ENCODE measurements at regions not wholly inside any gene's neighbourhood (a gene's known extent, or its start where the extent isn't known, plus 50 kb on each side); places are given as distances from the start of the nearest gene placed in this dataset.

DNA sequence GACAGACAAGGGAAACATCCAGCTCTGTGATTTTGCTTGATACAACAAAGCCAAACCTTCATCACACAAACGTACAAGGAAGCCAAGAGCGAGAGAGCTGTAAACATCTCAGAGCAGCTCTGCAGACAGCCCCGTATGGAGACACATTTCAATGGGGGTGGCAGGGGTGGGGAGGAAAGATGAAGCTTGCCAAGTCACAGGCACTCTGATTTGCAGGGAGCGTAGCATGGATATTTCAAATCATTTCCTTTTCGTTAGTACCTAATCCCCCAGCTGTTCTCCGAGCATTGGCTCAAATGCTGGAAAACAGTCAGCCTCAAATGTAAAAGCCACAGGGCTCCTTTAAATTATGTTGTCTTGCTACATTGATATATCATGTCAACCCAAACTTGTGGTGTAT lies 458.9 kb upstream of the CADM1 start:
- Histone ChIP-seq H3K36me3 (no peaks in the 10 kb centered on the region), H3K27me3 (peaks cover 9 to 19% (median 18%) of the 10 kb centered on the region in 3 donors), H3K4me1 (no peaks in the 10 kb centered on the region), H3K4me3 (no peak overlapping the region), H3K27ac (no peak overlapping the region), H3K9me3 (no peaks in the 10 kb centered on the region)
- DNase-seq: no peak
- TF ChIP-seq, protein P1, sequence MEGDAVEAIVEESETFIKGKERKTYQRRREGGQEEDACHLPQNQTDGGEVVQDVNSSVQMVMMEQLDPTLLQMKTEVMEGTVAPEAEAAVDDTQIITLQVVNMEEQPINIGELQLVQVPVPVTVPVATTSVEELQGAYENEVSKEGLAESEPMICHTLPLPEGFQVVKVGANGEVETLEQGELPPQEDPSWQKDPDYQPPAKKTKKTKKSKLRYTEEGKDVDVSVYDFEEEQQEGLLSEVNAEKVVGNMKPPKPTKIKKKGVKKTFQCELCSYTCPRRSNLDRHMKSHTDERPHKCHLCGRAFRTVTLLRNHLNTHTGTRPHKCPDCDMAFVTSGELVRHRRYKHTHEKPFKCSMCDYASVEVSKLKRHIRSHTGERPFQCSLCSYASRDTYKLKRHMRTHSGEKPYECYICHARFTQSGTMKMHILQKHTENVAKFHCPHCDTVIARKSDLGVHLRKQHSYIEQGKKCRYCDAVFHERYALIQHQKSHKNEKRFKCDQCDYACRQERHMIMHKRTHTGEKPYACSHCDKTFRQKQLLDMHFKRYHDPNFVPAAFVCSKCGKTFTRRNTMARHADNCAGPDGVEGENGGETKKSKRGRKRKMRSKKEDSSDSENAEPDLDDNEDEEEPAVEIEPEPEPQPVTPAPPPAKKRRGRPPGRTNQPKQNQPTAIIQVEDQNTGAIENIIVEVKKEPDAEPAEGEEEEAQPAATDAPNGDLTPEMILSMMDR (IDR thresholded peaks at IDR 0.05 in 4 of 5, conservative IDR thresholded peaks at IDR 0.05 in 1 of 5): no peak
- no peak for TF ChIP-seq POLR2A (IDR thresholded peaks at IDR 0.05)
- intact Hi-C loops (cut with DNase I; ENCODE audit: low total_unique reads): no loop called here
- in situ Hi-C loops (cut with MboI; ENCODE audit: low sequenced_read_pairs in 4 of 4): no loop called here
- no peak for ATAC-seq

DNA sequence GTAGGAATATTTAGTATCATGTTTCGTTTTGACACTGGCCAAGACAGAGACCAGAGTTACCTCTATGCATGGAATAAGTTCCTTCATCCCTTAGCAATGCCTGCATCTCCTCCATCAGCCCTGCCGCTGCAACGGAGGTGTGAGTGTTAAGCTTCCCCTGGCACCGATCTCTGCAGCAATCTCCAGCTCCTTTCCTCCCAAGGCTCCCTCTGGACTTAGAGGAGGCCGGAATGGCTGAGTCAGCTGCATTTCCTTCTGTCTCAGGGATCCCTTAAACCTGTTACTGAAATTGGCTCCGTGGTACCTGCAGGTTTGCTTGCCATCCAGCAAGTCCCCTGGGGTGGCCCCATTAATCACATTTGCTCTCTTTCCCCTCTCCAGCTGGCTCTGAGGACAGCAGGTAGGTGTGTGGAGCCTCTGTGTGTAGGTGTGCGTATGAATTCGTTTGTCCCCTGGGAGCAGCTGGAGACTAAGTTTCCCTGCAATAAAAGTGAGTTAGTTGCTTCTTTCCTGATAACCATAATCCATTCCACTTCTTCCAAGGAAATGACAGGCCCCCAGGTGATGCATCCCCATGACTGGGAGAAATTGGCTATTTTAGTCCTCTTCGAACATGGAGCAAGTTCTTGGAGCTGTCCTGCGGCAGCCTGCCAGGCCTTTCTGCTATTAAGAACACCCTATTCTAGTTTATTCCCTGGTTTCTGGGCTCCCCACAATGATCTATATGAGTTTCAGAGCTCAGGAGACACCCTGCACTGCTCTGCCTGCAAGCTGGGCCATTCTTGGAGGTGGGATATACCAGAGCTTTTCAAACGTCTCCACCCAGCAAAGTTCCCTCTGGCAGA lies 457.2 kb upstream of the CADM1 start:
- peaks cover 9 to 19% (median 18%) of the 10 kb centered on the region in 3 donors for H3K27me3 ChIP-seq
- no peak for ATAC-seq
- no peaks in the 10 kb centered on the region for H3K9me3 ChIP-seq
- no peak overlapping the region for H3K27ac ChIP-seq
- intact Hi-C loops (cut with DNase I; ENCODE audit: low total_unique reads): no loop called here
- TF ChIP-seq POLR2A (IDR thresholded peaks at IDR 0.05): no peak
- TF ChIP-seq, protein P1 (IDR thresholded peaks at IDR 0.05 in 4 of 5, conservative IDR thresholded peaks at IDR 0.05 in 1 of 5): no peak
- H3K4me3 ChIP-seq: no peak overlapping the region
- H3K36me3 ChIP-seq: no peaks in the 10 kb centered on the region
- no peak for DNase-seq
- no peaks in the 10 kb centered on the region for H3K4me1 ChIP-seq
- in situ Hi-C loops (cut with MboI; ENCODE audit: low sequenced_read_pairs in 4 of 4): no loop called here

DNA sequence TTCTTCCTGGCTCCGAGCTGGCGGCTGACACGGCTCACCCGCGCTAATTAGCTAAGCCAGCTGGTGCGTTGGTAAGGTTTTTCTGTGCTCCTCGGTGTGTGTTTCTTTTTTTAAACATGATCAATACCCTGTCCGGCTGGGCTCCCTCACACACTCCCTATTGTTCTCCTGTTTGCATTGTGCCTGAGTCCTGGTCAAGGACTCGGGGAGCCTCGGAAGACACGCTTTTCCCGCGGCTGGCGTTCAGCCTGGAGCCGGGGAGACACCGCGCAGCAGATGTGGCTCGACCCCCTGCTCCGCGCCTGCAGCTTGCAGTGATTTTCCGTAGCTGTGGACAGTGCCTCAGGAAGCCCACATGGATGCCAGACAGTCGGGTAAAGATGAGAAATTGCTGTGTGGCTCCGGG lies 454.9 kb upstream of the CADM1 start:
- in situ Hi-C loops (cut with MboI; ENCODE audit: low sequenced_read_pairs in 4 of 4) (no loop called here), intact Hi-C loops (cut with DNase I; ENCODE audit: low total_unique reads) (no loop called here)
- no peak overlapping the region for H3K27ac ChIP-seq
- H3K9me3 ChIP-seq: no peaks in the 10 kb centered on the region
- H3K36me3 ChIP-seq: no peaks in the 10 kb centered on the region
- H3K4me1 ChIP-seq: no peaks in the 10 kb centered on the region
- ATAC-seq (no peak), DNase-seq (no peak)
- H3K27me3 ChIP-seq: peaks cover 9 to 18% (median 17%) of the 10 kb centered on the region in 3 donors
- no peak for TF ChIP-seq POLR2A (IDR thresholded peaks at IDR 0.05)
- TF ChIP-seq, protein P1 (IDR thresholded peaks at IDR 0.05 in 4 of 5, conservative IDR thresholded peaks at IDR 0.05 in 1 of 5): no peak
- no peak overlapping the region for H3K4me3 ChIP-seq

DNA sequence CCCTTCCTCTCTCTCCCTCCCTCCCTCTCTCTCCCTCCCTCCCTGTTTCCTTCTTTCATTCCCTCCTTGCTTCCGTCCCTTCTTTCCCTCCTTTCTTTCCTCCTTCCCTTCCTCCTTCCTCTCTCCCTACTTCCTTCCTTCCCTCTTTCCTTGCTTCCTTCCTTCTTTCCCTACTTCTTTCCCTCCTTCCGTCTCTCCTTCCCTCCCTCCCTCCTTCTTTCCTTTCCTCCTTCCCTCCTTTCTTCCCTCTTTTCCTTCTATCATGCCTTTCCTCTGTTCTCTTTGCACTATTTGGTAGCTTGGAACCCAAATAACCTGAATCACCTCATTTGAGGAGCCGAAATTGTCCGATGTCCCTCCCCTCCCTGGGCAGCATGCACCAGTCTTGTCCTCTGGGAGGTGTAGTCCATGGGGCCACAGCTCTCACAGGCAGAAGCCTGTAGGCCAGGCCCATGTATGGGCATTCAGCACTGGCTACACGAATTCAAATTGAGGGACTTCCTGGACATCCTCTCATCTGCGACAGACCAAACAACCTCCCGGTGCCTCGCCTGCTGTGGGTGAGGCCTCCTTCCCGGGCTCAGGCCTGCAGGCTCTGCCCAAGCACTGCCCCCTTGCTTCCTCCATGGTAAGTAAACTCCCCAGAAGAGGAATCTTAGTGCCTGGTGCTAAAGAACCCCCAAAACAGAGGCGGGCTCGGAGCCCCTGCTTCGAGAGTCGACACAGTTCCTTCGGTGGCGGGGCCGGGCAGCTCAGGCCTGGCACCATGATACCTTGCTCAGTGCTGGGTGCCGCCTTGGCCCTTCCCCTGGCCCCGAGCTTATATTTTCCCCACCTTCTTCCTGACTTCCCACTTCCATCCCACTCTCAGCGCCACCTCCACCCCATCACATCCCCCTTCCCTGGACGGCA lies 454.1 kb upstream of the CADM1 start:
- no peak for TF ChIP-seq POLR2A (IDR thresholded peaks at IDR 0.05)
- TF ChIP-seq, protein P1 (IDR thresholded peaks at IDR 0.05 in 4 of 5, conservative IDR thresholded peaks at IDR 0.05 in 1 of 5): no peak
- in situ Hi-C loops (cut with MboI; ENCODE audit: low sequenced_read_pairs in 4 of 4): no loop called here
- DNase-seq (no peak), ATAC-seq (no peak)
- Histone ChIP-seq H3K27ac (no peak overlapping the region), H3K9me3 (no peaks in the 10 kb centered on the region), H3K36me3 (no peaks in the 10 kb centered on the region), H3K4me1 (no peaks in the 10 kb centered on the region), H3K4me3 (no peak overlapping the region), H3K27me3 (peaks cover 9 to 15% (median 14%) of the 10 kb centered on the region in 3 donors)
- intact Hi-C loops (cut with DNase I; ENCODE audit: low total_unique reads): no loop called here

Data from gastrocnemius medialis (tissue), 4 donors.